ENCODE measurements at regions not wholly inside any gene's neighbourhood (a gene's known extent, or its start where the extent isn't known, plus 50 kb on each side); places are given as distances from the start of the nearest gene placed in this dataset.
A peak's percentile ranks its signal among the peaks of the same experiment; 100 is the strongest.

GRCh38 chr2:60213865-60214625 lies 339.4 kb downstream of the BCL11A start:
- TF ChIP-seq CTCF (IDR thresholded peaks at IDR 0.05) (no peak), POLR2A (IDR thresholded peaks at IDR 0.05) (peak; percentile 40 to 72)

Data from Peyer's patch (tissue), 4 donors.